Endothelial cell of umbilical vein (primary cell): ENCODE measurements at regions not wholly inside any gene's neighbourhood (a gene's known extent, or its start where the extent isn't known, plus 50 kb on each side); places are given as distances from the start of the nearest gene placed in this dataset.

Experiments used
- BruUV-seq: library from RNA; stranded (reverse); fragments of 400-500 nt; replicated peaks from 2 replicates; lab custom pipeline; 2021; lab: Mats Ljungman, UMichigan
- CTCF ChIA-PET: fragments of 300-600, 350-600 bp; sonication (Branson Sonifier 250); formaldehyde crosslinking; loops from one replicate; lab custom pipeline; 2021; ENCODE audit warnings: antibody characterized with exemption, inconsistent platforms; lab: Charles Lee
- POLR2A ChIA-PET: fragments of 300-600, 350-600 bp; sonication (Branson Sonifier 250); formaldehyde crosslinking; loops from one replicate; lab custom pipeline; 2021; ENCODE audit warnings: antibody characterized with exemption, inconsistent platforms; lab: Charles Lee
- DNase-seq: peaks from one replicate; pipeline ENCODE4 v3.0.0-alpha.2; 2011; ENCODE audit warnings: low read depth, low spot score
- FAIRE-seq: peaks from 2 replicates; lab custom pipeline; 2011; peaks lifted over from hg19 to GRCh38; lab: Jason Lieb, UNC
- H2AFZ ChIP-seq: 2 replicates; pipeline ENCODE4 v1.6.0; 2012; ENCODE audit warnings: low read depth, low read length, control low read depth, inconsistent platforms
- H3K27ac ChIP-seq: 2 replicates; pipeline ENCODE4 v1.5.1; 2011; ENCODE audit warnings: low read depth, mild to moderate bottlenecking, control low read depth, low read length, moderate library complexity; ENCODE audit not compliant: insufficient read depth
- H3K27me3 ChIP-seq, 2 experiments: 2 replicates each; pipeline versions ENCODE4 v1.6.0 to v1.6.1; 2011; ENCODE audit warnings: low read length in 2 of 2, mixed read lengths in 1 of 2; ENCODE audit not compliant: control insufficient read depth in 2 of 2, insufficient read depth in 2 of 2
- H3K36me3 ChIP-seq, 2 experiments: 2 replicates in 1 of 2; 3 replicates in 1 of 2; pipeline ENCODE4 v1.5.1; 2011; ENCODE audit warnings: low read length in 2 of 2, mild to moderate bottlenecking in 1 of 2, moderate library complexity in 1 of 2; ENCODE audit not compliant: control insufficient read depth in 2 of 2, insufficient read depth in 2 of 2; ENCODE audit errors: extremely low read depth in 1 of 2
- H3K4me1 ChIP-seq: 3 replicates; pipeline ENCODE4 v1.5.1; 2011; ENCODE audit warnings: mild to moderate bottlenecking, low read length; ENCODE audit not compliant: control insufficient read depth, insufficient read depth; ENCODE audit errors: extremely low read depth
- H3K4me2 ChIP-seq: 2 replicates; pipeline ENCODE4 v1.6.1; 2011; ENCODE audit warnings: low read length, control low read depth, mixed read lengths; ENCODE audit not compliant: insufficient read depth
- H3K4me3 ChIP-seq, 3 experiments: fragments of 200-600 bp in 1 of 3; sonication (generic), shearing (Covaris generic) in 1 of 3; replicated peaks in 1 of 3; 2 replicates each; pipeline ENCODE4 v1.5.1; 2011 to 2016; ENCODE audit warnings: control low read depth in 3 of 3, low read length in 3 of 3, mild to moderate bottlenecking in 2 of 3, inconsistent platforms in 1 of 3, low read depth in 1 of 3, moderate library complexity in 1 of 3; ENCODE audit not compliant: insufficient read depth in 1 of 3
- H3K79me2 ChIP-seq: 2 replicates; pipeline ENCODE4 v1.6.0; 2012; ENCODE audit warnings: low read length, inconsistent platforms; ENCODE audit not compliant: control insufficient read depth, insufficient read depth
- H3K9ac ChIP-seq: replicated peaks from 2 replicates; pipeline ENCODE3; 2011; ENCODE audit warnings: low read length, control low read depth; ENCODE audit not compliant: insufficient read depth; ENCODE audit errors: extremely low read depth
- H3K9me1 ChIP-seq: replicated peaks from 3 replicates; pipeline ENCODE4 v1.6.0; 2011; ENCODE audit warnings: mild to moderate bottlenecking, low read length; ENCODE audit not compliant: control insufficient read depth, insufficient read depth; ENCODE audit errors: extremely low read depth
- H3K9me3 ChIP-seq: replicated peaks from 2 replicates; pipeline ENCODE4 v1.5.1; 2012; ENCODE audit warnings: low read length, inconsistent platforms; ENCODE audit not compliant: control insufficient read depth, insufficient read depth
- H4K20me1 ChIP-seq: replicated peaks from 2 replicates; pipeline ENCODE3; 2011; ENCODE audit warnings: mild to moderate bottlenecking, low read length; ENCODE audit not compliant: control insufficient read depth, insufficient read depth; ENCODE audit errors: extremely low read depth
- EZH2 ChIP-seq: IDR thresholded peaks from 2 replicates; pipeline ENCODE4 v1.6.1; 2012; ENCODE audit warnings: borderline replicate concordance, low read depth, mild to moderate bottlenecking, moderate library complexity, low read length, inconsistent platforms; ENCODE audit not compliant: severe bottlenecking
- FOS ChIP-seq: IDR thresholded peaks from 2 replicates; pipeline ENCODE4 v1.6.1; 2011; ENCODE audit warnings: mild to moderate bottlenecking, low read length, moderate library complexity, borderline replicate concordance; ENCODE audit not compliant: insufficient read depth
- GATA2 ChIP-seq: IDR thresholded peaks from 2 replicates; pipeline ENCODE4 v1.7.0; 2011; ENCODE audit warnings: low read depth, mild to moderate bottlenecking, moderate library complexity, mixed read lengths, low read length; ENCODE audit not compliant: insufficient read length, insufficient read depth
- JUN ChIP-seq: IDR thresholded peaks from 2 replicates; pipeline ENCODE4 v1.6.1; 2011; ENCODE audit warnings: borderline replicate concordance, low read depth; ENCODE audit not compliant: insufficient read length, insufficient read depth
- MYC ChIP-seq: IDR thresholded peaks from one replicate; pipeline ENCODE4 v1.6.1; 2011; ENCODE audit warnings: mild to moderate bottlenecking, low read depth, low read length
- POLR2A ChIP-seq: IDR thresholded peaks from 2 replicates; pipeline ENCODE4 v1.6.1; 2012; ENCODE audit warnings: low read depth, mild to moderate bottlenecking, control low read depth, low read length
- POLR2AphosphoS5 ChIP-seq: IDR thresholded peaks from 2 replicates; pipeline ENCODE4 v1.6.1; 2012; ENCODE audit warnings: low read depth, mild to moderate bottlenecking, control low read depth, low read length, moderate library complexity; ENCODE audit not compliant: insufficient read depth
- dilution Hi-C: fragments of 300-500 bp; cut with MboI; formaldehyde crosslinking; loops from one replicate; pipeline ENCODE4 v1.15.0; 2019; ENCODE audit warnings: low sequenced_read_pairs; ENCODE audit not compliant: extremely low pct_ligation_motif_present
- intact Hi-C: fragments of 100-400 bp; cut with micrococcal nuclease; formaldehyde crosslinking; loops from one replicate; pipeline ENCODE4 v1.10.0; 2022
- TF ChIP-seq, protein P1 (sequence below), 2 donors: IDR thresholded peaks; 1 replicate in 1 of 2; 2 replicates in 1 of 2; pipeline ENCODE4 v1.5.1; 2011; ENCODE audit warnings: low read length in 2 of 2, mild to moderate bottlenecking in 2 of 2, moderate library complexity in 2 of 2, control low read depth in 1 of 2, inconsistent platforms in 1 of 2, low read depth in 1 of 2; ENCODE audit not compliant: insufficient read depth in 1 of 2; ENCODE audit errors: extremely low read depth in 1 of 2
- TF ChIP-seq, protein P2 (sequence below): IDR thresholded peaks from 2 replicates; pipeline ENCODE4 v1.6.1; 2011; ENCODE audit not compliant: insufficient read depth, insufficient read length

DNA sequence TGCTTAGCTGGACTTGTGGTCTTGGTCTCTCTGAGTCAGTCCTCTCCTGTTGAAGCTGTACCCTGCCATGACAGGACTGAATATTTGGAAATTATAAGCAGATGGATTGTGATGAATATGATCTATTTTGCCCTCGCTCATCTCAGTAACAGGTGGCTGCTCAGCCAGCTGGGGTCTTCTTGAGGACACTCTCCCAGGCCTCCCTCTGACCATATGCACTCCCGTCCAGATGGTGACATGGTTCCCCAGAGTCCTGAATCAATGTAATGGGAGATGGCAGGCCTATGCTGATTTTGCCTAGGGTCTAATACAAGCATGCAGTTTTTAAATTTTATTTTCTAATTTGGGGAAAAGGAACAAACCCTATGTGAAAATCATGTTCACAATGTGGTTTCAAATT lies 63.1 kb upstream of the TRHDE start:
- no peak for DNase-seq
- H3K9ac ChIP-seq = no peak overlapping the region
- ChIA-PET POLR2A (no interaction called here), CTCF (no interaction called here)
- no peaks in the 10 kb centered on the region for H3K36me3 ChIP-seq
- H3K4me2 ChIP-seq = no peak overlapping the region
- no peak overlapping the region for H3K4me3 ChIP-seq
- no peaks in the 10 kb centered on the region for H4K20me1 ChIP-seq
- H3K27me3 ChIP-seq = no peaks in the 10 kb centered on the region
- dilution Hi-C loops = no loop called here
- H3K9me1 ChIP-seq = no peaks in the 10 kb centered on the region
- peaks cover 2% of the 10 kb centered on the region for H3K9me3 ChIP-seq
- no peaks in the 10 kb centered on the region for H3K4me1 ChIP-seq
- no peak overlapping the region for H3K27ac ChIP-seq
- no TSS peak for BruUV-seq
- TF ChIP-seq POLR2AphosphoS5 (no peak), EZH2 (no peak), JUN (no peak), MYC (no peak), FOS (no peak), POLR2A (no peak), GATA2 (no peak)
- TF ChIP-seq, protein P1, sequence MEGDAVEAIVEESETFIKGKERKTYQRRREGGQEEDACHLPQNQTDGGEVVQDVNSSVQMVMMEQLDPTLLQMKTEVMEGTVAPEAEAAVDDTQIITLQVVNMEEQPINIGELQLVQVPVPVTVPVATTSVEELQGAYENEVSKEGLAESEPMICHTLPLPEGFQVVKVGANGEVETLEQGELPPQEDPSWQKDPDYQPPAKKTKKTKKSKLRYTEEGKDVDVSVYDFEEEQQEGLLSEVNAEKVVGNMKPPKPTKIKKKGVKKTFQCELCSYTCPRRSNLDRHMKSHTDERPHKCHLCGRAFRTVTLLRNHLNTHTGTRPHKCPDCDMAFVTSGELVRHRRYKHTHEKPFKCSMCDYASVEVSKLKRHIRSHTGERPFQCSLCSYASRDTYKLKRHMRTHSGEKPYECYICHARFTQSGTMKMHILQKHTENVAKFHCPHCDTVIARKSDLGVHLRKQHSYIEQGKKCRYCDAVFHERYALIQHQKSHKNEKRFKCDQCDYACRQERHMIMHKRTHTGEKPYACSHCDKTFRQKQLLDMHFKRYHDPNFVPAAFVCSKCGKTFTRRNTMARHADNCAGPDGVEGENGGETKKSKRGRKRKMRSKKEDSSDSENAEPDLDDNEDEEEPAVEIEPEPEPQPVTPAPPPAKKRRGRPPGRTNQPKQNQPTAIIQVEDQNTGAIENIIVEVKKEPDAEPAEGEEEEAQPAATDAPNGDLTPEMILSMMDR (IDR thresholded peaks at IDR 0.05; ENCODE audit: extremely low read depth in 1 of 2, insufficient read depth in 1 of 2, low read depth in 1 of 2, low read length in 2 of 2) = no peak
- TF ChIP-seq, protein P2, sequence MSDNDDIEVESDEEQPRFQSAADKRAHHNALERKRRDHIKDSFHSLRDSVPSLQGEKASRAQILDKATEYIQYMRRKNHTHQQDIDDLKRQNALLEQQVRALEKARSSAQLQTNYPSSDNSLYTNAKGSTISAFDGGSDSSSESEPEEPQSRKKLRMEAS = no peak
- no peak overlapping the region for H2AFZ ChIP-seq
- intact Hi-C loops = no loop called here
- no peaks in the 10 kb centered on the region for H3K79me2 ChIP-seq
- no peak for FAIRE-seq
